IMR-90 (cell line): ENCODE measurements at regions not wholly inside any gene's neighbourhood (a gene's known extent, or its start where the extent isn't known, plus 50 kb on each side); places are given as distances from the start of the nearest gene placed in this dataset.

Source experiments
- ATAC-seq: fragments of 200-7000 bp; cut with Tn5 transposase; 2 replicates; pipeline ENCODE4 v1.9.1; 2020; ENCODE audit warnings: low read depth, mild to moderate bottlenecking, moderate library complexity
- BruUV-seq: library from RNA; stranded (reverse); fragments of 400-500 nt; replicated peaks from 2 replicates; lab custom pipeline; 2021; lab: Mats Ljungman, UMichigan
- CTCF ChIA-PET: fragments of 300-600 bp; formaldehyde crosslinking; extraction: SDS; loops from one replicate; lab custom pipeline; 2021; ENCODE audit warnings: antibody characterized with exemption; lab: Yijun Ruan, JAX
- POLR2A ChIA-PET: fragments of 300-600 bp; sonication (Branson Sonifier 250); formaldehyde crosslinking; loops from one replicate; lab custom pipeline; 2022; ENCODE audit warnings: antibody characterized with exemption; ENCODE audit not compliant: unreplicated experiment; lab: Charles Lee
- DNase-seq: peaks from one replicate; pipeline ENCODE4 v3.0.0; 2013
- H2AFZ ChIP-seq: replicated peaks from 2 replicates; pipeline ENCODE3; 2013; ENCODE audit warnings: low read length, mild to moderate bottlenecking; ENCODE audit not compliant: poor library complexity
- H2AK5ac ChIP-seq: 2 replicates; pipeline ENCODE4 v1.6.1; 2013; ENCODE audit warnings: low read depth, low read length, inconsistent platforms
- H2AK9ac ChIP-seq: replicated peaks from 2 replicates; pipeline ENCODE3; 2013; ENCODE audit warnings: mild to moderate bottlenecking, low read depth, low read length, moderate library complexity; ENCODE audit not compliant: poor library complexity
- H2BK120ac ChIP-seq: 2 replicates; pipeline ENCODE4 v1.6.1; 2013; ENCODE audit warnings: low read depth, low read length, inconsistent platforms
- H2BK15ac ChIP-seq: 3 replicates; pipeline ENCODE4 v1.6.1; 2013; ENCODE audit warnings: low read depth, low read length, inconsistent platforms
- H2BK20ac ChIP-seq: 2 replicates; pipeline ENCODE4 v1.6.1; 2013; ENCODE audit warnings: low read depth, mild to moderate bottlenecking, inconsistent platforms, low read length, moderate library complexity
- H2BK5ac ChIP-seq: 2 replicates; pipeline ENCODE4 v1.6.1; 2013; ENCODE audit warnings: mild to moderate bottlenecking, low read depth, low read length, inconsistent platforms; ENCODE audit not compliant: poor library complexity, severe bottlenecking
- H3K14ac ChIP-seq: replicated peaks from 2 replicates; pipeline ENCODE4 v1.6.1; 2013; ENCODE audit warnings: low read depth, low read length, inconsistent platforms
- H3K18ac ChIP-seq: 2 replicates; pipeline ENCODE4 v1.6.1; 2013; ENCODE audit warnings: low read depth, low read length, control low read depth
- H3K23ac ChIP-seq: 2 replicates; pipeline ENCODE4 v1.6.1; 2013; ENCODE audit warnings: low read depth, low read length, inconsistent platforms
- H3K27ac ChIP-seq: 2 replicates; pipeline ENCODE4 v1.5.1; 2013; ENCODE audit warnings: mild to moderate bottlenecking, control low read depth, low read length; ENCODE audit not compliant: insufficient read depth
- H3K27me3 ChIP-seq: 2 replicates; pipeline ENCODE4 v1.6.1; 2013; ENCODE audit warnings: low read length; ENCODE audit not compliant: control insufficient read depth, insufficient read depth
- H3K36me3 ChIP-seq: 2 replicates; pipeline ENCODE4 v1.6.1; 2013; ENCODE audit warnings: low read length, mixed read lengths; ENCODE audit not compliant: control insufficient read depth, insufficient read depth
- H3K4ac ChIP-seq: 2 replicates; pipeline ENCODE4 v1.6.1; 2013; ENCODE audit warnings: low read depth, low read length, inconsistent platforms
- H3K4me1 ChIP-seq: 2 replicates; pipeline ENCODE4 v1.6.1; 2013; ENCODE audit warnings: low read length, mixed read lengths; ENCODE audit not compliant: control insufficient read depth, insufficient read depth
- H3K4me2 ChIP-seq: 2 replicates; pipeline ENCODE4 v1.6.1; 2013; ENCODE audit warnings: low read depth, mild to moderate bottlenecking, control low read depth, low read length, moderate library complexity
- H3K4me3 ChIP-seq: 2 replicates; pipeline ENCODE4 v1.5.1; 2013; ENCODE audit warnings: low read depth, mild to moderate bottlenecking, control low read depth, low read length, moderate library complexity; ENCODE audit not compliant: insufficient read depth
- H3K56ac ChIP-seq: 2 replicates; pipeline ENCODE4 v1.6.1; 2013; ENCODE audit warnings: low read length, inconsistent platforms; ENCODE audit not compliant: insufficient read depth; ENCODE audit errors: extremely low read depth
- H3K79me1 ChIP-seq, 2 experiments: 2 replicates each; pipeline ENCODE4 v1.6.1; 2013; ENCODE audit warnings: low read length in 2 of 2, inconsistent platforms in 1 of 2, low read depth in 1 of 2
- H3K9ac ChIP-seq: 2 replicates; pipeline ENCODE4 v1.6.1; 2013; ENCODE audit warnings: low read depth, low read length, control low read depth
- H3K9me1 ChIP-seq: 2 replicates; pipeline ENCODE4 v1.6.1; 2013; ENCODE audit warnings: low read length, inconsistent platforms; ENCODE audit not compliant: insufficient read depth
- H3K9me3 ChIP-seq: 2 replicates; pipeline ENCODE4 v1.6.1; 2013; ENCODE audit warnings: low read length; ENCODE audit not compliant: control insufficient read depth, insufficient read depth
- H4K20me1 ChIP-seq: 2 replicates; pipeline ENCODE4 v1.6.1; 2013; ENCODE audit warnings: low read length, inconsistent platforms; ENCODE audit not compliant: insufficient read depth
- H4K5ac ChIP-seq: 2 replicates; pipeline ENCODE4 v1.6.1; 2013; ENCODE audit warnings: mild to moderate bottlenecking, low read depth, low read length, control low read depth
- H4K8ac ChIP-seq, 2 experiments: 2 replicates each; pipeline ENCODE4 v1.6.1; 2013; ENCODE audit warnings: low read depth in 2 of 2, low read length in 2 of 2, control low read depth in 1 of 2, inconsistent platforms in 1 of 2
- H4K91ac ChIP-seq: 2 replicates; pipeline ENCODE4 v1.6.1; 2013; ENCODE audit warnings: low read depth, low read length, inconsistent platforms; ENCODE audit not compliant: insufficient read depth
- BHLHE40 ChIP-seq: fragments of 150-350 bp; IDR thresholded peaks from 2 replicates; pipeline ENCODE4 v1.6.1; 2016; ENCODE audit warnings: mild to moderate bottlenecking, low read depth, low read length
- CEBPB ChIP-seq: IDR thresholded peaks from 2 replicates; pipeline ENCODE4 v1.6.1; 2012; ENCODE audit warnings: low read depth, low read length, improper control_type of control experiment
- CHD1 ChIP-seq: IDR thresholded peaks from 2 replicates; pipeline ENCODE4 v1.6.1; 2012; ENCODE audit warnings: low read depth, low read length, improper control_type of control experiment
- CTCF ChIP-seq: conservative IDR thresholded peaks from 2 replicates; pipeline ENCODE4 v1.5.1; 2012; ENCODE audit warnings: mild to moderate bottlenecking, low read depth, low read length, improper control_type of control experiment
- MXI1 ChIP-seq: IDR thresholded peaks from 2 replicates; pipeline ENCODE4 v1.6.1; 2012; ENCODE audit warnings: low read depth, mild to moderate bottlenecking, low read length, moderate library complexity, borderline replicate concordance
- NFE2L2 ChIP-seq: fragments of 150-350 bp; IDR thresholded peaks from 2 replicates; pipeline ENCODE4 v1.6.1; 2016; ENCODE audit warnings: low read depth, mild to moderate bottlenecking, low read length
- POLR2A ChIP-seq: IDR thresholded peaks from 2 replicates; pipeline ENCODE4 v1.6.1; 2012; ENCODE audit warnings: mild to moderate bottlenecking, low read depth, low read length
- SMC3 ChIP-seq: fragments of 150-350 bp; IDR thresholded peaks from 2 replicates; pipeline ENCODE4 v1.6.1; 2016; ENCODE audit warnings: low read depth, mild to moderate bottlenecking, antibody characterized with exemption, low read length, moderate library complexity
- USF2 ChIP-seq: fragments of 150-350 bp; IDR thresholded peaks from 2 replicates; pipeline ENCODE4 v1.6.1; 2017; ENCODE audit warnings: mild to moderate bottlenecking, antibody characterized with exemption, low read length, low read depth
- WGBS, 2 experiments: methylation state at CpG; one replicate each; pipeline versions ENCODE4 v1.1.5 to v1.1.7; 2013; ENCODE audit warnings: missing lambda C conversion rate in 2 of 2; ENCODE audit not compliant: insufficient read length in 1 of 2; ENCODE audit errors: extremely low coverage in 2 of 2; 5-methylcytosine and 5-hydroxymethylcytosine counted together
- dilution Hi-C: fragments of 300-500 bp; cut with HindIII; formaldehyde crosslinking; loops from one replicate; pipeline ENCODE4 v1.14.3; 2018; ENCODE audit warnings: low sequenced_read_pairs; ENCODE audit not compliant: unreplicated experiment
- in situ Hi-C: fragments of 300-500 bp; cut with MboI; formaldehyde crosslinking; loops from 3 replicates; pipeline ENCODE4 v1.14.3; 2019; ENCODE audit warnings: low sequenced_read_pairs, inconsistent platforms, mixed read lengths
- intact Hi-C: fragments of 100-400 bp; cut with micrococcal nuclease; formaldehyde crosslinking; loops from 2 replicates; pipeline ENCODE4 v1.10.0; 2022

- Histone ChIP-seq H2BK15ac (no peak overlapping the region), H4K91ac (no peak overlapping the region)
- no TSS peak for BruUV-seq
Measured at GRCh38 chr2:8266563-8266962, 415.3 kb upstream of the ID2 start.

More at GRCh38 chr2:8266563-8266962, 415.3 kb upstream of the ID2 start:
- no peaks in the 10 kb centered on the region for H3K9me3 ChIP-seq
- no peak overlapping the region for H3K27ac ChIP-seq
- DNase-seq (no peak), ATAC-seq (no peak)
- no peak overlapping the region for H2AFZ ChIP-seq
- no peak overlapping the region for H3K23ac ChIP-seq
- no peak overlapping the region for H4K8ac ChIP-seq
- no peak overlapping the region for H2BK120ac ChIP-seq
- no peak overlapping the region for H3K4me3 ChIP-seq
- H3K36me3 ChIP-seq: no peaks in the 10 kb centered on the region
- H3K56ac ChIP-seq: no peak overlapping the region
- no peaks in the 10 kb centered on the region for H3K4me1 ChIP-seq
- H3K9me1 ChIP-seq: no peaks in the 10 kb centered on the region
- no peak overlapping the region for H3K9ac ChIP-seq
- ChIA-PET CTCF (no interaction called here), POLR2A (no interaction called here)
- peaks cover 10% of the 10 kb centered on the region for H3K27me3 ChIP-seq
- H2BK20ac ChIP-seq: no peak overlapping the region
- H2AK5ac ChIP-seq: no peak overlapping the region
- no peak overlapping the region for H2AK9ac ChIP-seq
- TF ChIP-seq USF2 (no peak), CTCF (no peak), NFE2L2 (no peak), CHD1 (no peak), BHLHE40 (no peak), MXI1 (no peak), SMC3 (no peak), POLR2A (no peak), CEBPB (no peak)
- no peak overlapping the region for H3K4me2 ChIP-seq
- H4K20me1 ChIP-seq: no peaks in the 10 kb centered on the region
- H4K5ac ChIP-seq: no peak overlapping the region
- no CpG with 5 or more reads among the region's 3 CpGs for WGBS, 2 experiments
- no peak overlapping the region for H2BK5ac ChIP-seq
- no peak overlapping the region for H3K4ac ChIP-seq
- no peak overlapping the region for H3K18ac ChIP-seq
- dilution Hi-C loops (no loop called here), intact Hi-C loops (no loop called here), in situ Hi-C loops (no loop called here)
- no peaks in the 10 kb centered on the region for H3K79me1 ChIP-seq
- no peak overlapping the region for H3K14ac ChIP-seq
